ENCODE measurements at regions not wholly inside any gene's neighbourhood (a gene's known extent, or its start where the extent isn't known, plus 50 kb on each side); places are given as distances from the start of the nearest gene placed in this dataset.

DNA sequence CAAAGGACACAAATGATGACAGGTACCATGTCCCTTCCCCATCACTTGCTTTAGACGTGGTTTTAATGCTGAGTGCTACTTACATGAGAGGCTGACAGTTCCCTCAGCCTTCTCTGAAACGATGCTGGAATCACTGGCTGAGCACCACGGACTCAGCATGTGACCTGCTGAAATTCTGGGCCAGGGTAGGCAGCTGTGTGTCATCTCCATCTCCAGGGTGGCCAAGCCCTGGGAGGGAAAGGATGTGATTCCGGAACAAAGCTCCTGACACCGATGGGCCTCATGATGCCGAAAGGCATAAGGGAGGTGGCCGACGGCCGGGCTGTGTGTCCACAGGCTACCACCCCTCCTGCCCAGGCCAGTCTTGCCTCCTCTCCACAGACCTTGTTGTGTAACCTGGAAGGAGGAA is 184.3 kb upstream of the CST7 start:
- TF ChIP-seq, protein P1, sequence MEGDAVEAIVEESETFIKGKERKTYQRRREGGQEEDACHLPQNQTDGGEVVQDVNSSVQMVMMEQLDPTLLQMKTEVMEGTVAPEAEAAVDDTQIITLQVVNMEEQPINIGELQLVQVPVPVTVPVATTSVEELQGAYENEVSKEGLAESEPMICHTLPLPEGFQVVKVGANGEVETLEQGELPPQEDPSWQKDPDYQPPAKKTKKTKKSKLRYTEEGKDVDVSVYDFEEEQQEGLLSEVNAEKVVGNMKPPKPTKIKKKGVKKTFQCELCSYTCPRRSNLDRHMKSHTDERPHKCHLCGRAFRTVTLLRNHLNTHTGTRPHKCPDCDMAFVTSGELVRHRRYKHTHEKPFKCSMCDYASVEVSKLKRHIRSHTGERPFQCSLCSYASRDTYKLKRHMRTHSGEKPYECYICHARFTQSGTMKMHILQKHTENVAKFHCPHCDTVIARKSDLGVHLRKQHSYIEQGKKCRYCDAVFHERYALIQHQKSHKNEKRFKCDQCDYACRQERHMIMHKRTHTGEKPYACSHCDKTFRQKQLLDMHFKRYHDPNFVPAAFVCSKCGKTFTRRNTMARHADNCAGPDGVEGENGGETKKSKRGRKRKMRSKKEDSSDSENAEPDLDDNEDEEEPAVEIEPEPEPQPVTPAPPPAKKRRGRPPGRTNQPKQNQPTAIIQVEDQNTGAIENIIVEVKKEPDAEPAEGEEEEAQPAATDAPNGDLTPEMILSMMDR (IDR thresholded peaks at IDR 0.05; ENCODE audit: insufficient read depth, low read depth, low read length), result no peak
- no peak overlapping the region for H3K4me3 ChIP-seq (ENCODE audit: low read depth, low read length)
- DNase-seq (ENCODE audit: low read depth), result no peak
- H3K27me3 ChIP-seq (ENCODE audit: control insufficient read depth, insufficient read depth, low read length), result no peaks in the 10 kb centered on the region; the same call in 1 of the 2 replicates
- no peaks in the 10 kb centered on the region for H3K36me3 ChIP-seq (ENCODE audit: control insufficient read depth, insufficient read depth, low read length)
- CTCF ChIA-PET, result no interaction called here
- POLR2A ChIA-PET, result no interaction called here

- ChIA-PET POLR2A (no interaction called here), CTCF (interaction anchor here (1.1 kb wide), 1 partner anchor 14 kb away, joined by 4 read pairs; no protein-coding TSS in a partner anchor)
- TF ChIP-seq, protein P1 (IDR thresholded peaks at IDR 0.05; ENCODE audit: insufficient read depth, low read depth, low read length), result no peak
- no peaks in the 10 kb centered on the region; the same call in 1 of the 2 replicates for H3K27me3 ChIP-seq (ENCODE audit: control insufficient read depth, insufficient read depth, low read length)
- DNase-seq (ENCODE audit: low read depth), result no peak
- no peak overlapping the region for H3K4me3 ChIP-seq (ENCODE audit: low read depth, low read length)
- no peaks in the 10 kb centered on the region for H3K36me3 ChIP-seq (ENCODE audit: control insufficient read depth, insufficient read depth, low read length)
These were observed 183.5 kb upstream of the CST7 start for GRCh38 chr20:24765316-24766142.

DNA sequence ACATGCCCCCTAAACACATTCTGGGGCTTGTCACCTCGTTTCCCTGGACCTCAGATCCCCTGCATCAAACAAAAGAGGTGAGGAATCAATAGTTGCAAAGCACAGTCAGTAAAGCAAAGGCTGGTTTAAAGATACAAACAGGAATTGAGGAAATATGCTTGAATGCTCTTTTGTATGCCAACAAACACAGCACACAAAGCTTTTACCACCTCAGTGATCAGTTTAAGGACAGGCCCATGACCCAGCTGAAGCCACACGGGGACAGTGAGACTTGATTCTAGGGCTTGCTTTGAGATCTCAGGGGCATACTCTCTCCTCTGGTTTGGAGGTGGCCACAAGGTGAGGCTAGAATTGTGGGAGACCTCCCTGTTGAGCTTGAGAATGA is 182.9 kb upstream of the CST7 start:
- CTCF ChIA-PET, result interaction anchor here (1.1 kb wide), 1 partner anchor 13 kb away, joined by 4 read pairs; no protein-coding TSS in a partner anchor
- no peak for DNase-seq (ENCODE audit: low read depth)
- H3K27me3 ChIP-seq (ENCODE audit: control insufficient read depth, insufficient read depth, low read length), result no peaks in the 10 kb centered on the region; the same call in 1 of the 2 replicates
- TF ChIP-seq, protein P1 (IDR thresholded peaks at IDR 0.05; ENCODE audit: insufficient read depth, low read depth, low read length), result no peak
- no peaks in the 10 kb centered on the region for H3K36me3 ChIP-seq (ENCODE audit: control insufficient read depth, insufficient read depth, low read length)
- no peak overlapping the region for H3K4me3 ChIP-seq (ENCODE audit: low read depth, low read length)
- POLR2A ChIA-PET, result no interaction called here

DNA sequence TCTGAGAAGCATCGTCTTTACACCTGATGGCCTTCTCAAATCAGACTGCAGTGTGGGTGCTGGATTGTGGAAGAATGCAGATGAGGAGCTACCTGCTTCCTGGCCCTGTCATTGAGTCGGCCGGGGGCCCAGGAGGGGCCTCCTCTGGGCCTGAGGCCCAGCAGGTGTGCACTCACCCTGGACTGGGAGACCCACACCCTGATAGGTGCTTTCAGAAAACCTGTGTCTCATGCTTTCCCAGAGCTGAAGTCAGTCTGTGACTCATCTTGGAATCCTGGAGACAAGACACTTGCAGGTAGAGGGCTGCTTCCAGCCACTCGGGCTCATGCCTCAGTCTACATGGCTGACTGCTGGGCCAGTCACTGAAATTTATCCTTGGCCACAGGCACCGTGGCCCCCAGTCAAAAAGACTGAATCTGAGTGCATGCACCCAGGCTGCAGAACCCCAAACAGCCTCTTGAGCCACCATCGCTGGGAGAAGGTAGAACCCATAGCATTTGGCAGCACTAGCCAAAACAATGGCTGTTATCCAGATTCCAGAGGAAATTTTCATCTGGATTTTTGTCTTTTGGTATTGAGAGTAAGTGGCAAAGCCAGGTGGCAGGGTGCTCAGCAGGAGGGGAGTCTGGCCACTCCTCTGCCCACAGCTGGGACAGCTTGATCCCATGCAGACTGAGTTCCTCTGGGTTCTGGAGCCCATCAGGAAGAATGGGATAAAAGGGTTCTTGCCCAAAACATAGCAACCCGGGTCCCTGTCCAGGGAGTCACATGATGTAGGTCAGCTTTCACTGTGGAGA is 182.0 kb upstream of the CST7 start:
- no peak for DNase-seq (ENCODE audit: low read depth)
- TF ChIP-seq, protein P1 (IDR thresholded peaks at IDR 0.05; ENCODE audit: insufficient read depth, low read depth, low read length), result no peak
- no peaks in the 10 kb centered on the region for H3K36me3 ChIP-seq (ENCODE audit: control insufficient read depth, insufficient read depth, low read length)
- H3K27me3 ChIP-seq (ENCODE audit: control insufficient read depth, insufficient read depth, low read length), result no peaks in the 10 kb centered on the region; the same call in 1 of the 2 replicates
- ChIA-PET CTCF (interaction anchor here (1.2 kb wide), 1 partner anchor 264 kb away, joined by 3 read pairs; no protein-coding TSS in a partner anchor), POLR2A (no interaction called here)
- no peak overlapping the region for H3K4me3 ChIP-seq (ENCODE audit: low read depth, low read length)

DNA sequence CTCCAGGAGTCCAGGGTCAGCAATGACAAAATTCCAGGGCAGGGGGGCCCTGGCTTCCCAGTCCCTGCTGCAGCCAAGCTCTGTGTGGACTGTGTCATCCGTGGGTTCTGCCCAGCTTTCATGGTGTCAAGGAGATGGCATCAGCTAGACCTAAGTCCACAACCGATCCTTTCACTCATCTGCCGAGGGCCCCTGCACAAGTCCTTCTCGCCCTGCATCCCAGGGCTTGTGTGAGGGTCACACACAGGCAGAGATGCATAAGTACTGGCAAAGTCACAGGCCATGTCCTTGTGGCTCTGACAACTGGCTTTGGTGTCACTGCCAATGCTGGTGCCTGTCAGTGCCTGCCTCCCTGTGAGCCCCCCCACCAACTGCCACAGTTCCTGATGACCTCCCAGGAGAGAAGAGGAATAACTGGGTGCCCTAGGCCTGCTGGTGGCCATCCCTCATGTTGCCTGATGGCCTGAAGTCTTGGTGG is 181.4 kb upstream of the CST7 start:
- Histone ChIP-seq H3K27me3 (ENCODE audit: control insufficient read depth, insufficient read depth, low read length) (no peaks in the 10 kb centered on the region; the same call in 1 of the 2 replicates), H3K36me3 (ENCODE audit: control insufficient read depth, insufficient read depth, low read length) (no peaks in the 10 kb centered on the region), H3K4me3 (ENCODE audit: low read depth, low read length) (no peak overlapping the region)
- TF ChIP-seq, protein P1 (IDR thresholded peaks at IDR 0.05; ENCODE audit: insufficient read depth, low read depth, low read length), result no peak
- DNase-seq (ENCODE audit: low read depth), result no peak
- ChIA-PET POLR2A (no interaction called here), CTCF (interaction anchor here (1.2 kb wide), 1 partner anchor 264 kb away, joined by 3 read pairs; no protein-coding TSS in a partner anchor)
